ENCODE measurements at regions not wholly inside any gene's neighbourhood (a gene's known extent, or its start where the extent isn't known, plus 50 kb on each side); places are given as distances from the start of the nearest gene placed in this dataset.

- no peak for TF ChIP-seq CTCF (IDR thresholded peaks at IDR 0.05 in 2 of 3, conservative IDR thresholded peaks at IDR 0.05 in 1 of 3; ENCODE audit: borderline replicate concordance in 1 of 3, insufficient read depth in 1 of 3, low read depth in 2 of 3, low read length in 2 of 3)
- no peak for TF ChIP-seq POLR2A (IDR thresholded peaks at IDR 0.05; ENCODE audit: borderline replicate concordance, extremely low read depth, insufficient read depth, insufficient read length)
- TF ChIP-seq POLR2AphosphoS5 (IDR thresholded peaks at IDR 0.05; ENCODE audit: low read depth, low read length) = no peak
- TF ChIP-seq ZBTB33 (IDR thresholded peaks at IDR 0.05; ENCODE audit: extremely low read depth, insufficient replicate concordance, low read length) = no peak
- TF ChIP-seq ZNF274 (IDR thresholded peaks at IDR 0.05; ENCODE audit: low read depth, low read length) = no peak
- TF ChIP-seq ZFX (IDR thresholded peaks at IDR 0.05) = no peak
- TF ChIP-seq SIN3A (IDR thresholded peaks at IDR 0.05; ENCODE audit: low read depth) = no peak
- TF ChIP-seq EGR1 (IDR thresholded peaks at IDR 0.05; ENCODE audit: low read depth) = no peak
- TF ChIP-seq EZH2phosphoT487 (IDR thresholded peaks at IDR 0.05; ENCODE audit: borderline replicate concordance) = no peak
- no peak for TF ChIP-seq YY1 (IDR thresholded peaks at IDR 0.05; ENCODE audit: extremely low read depth, insufficient replicate concordance, low read depth, low read length)
- no peak for TF ChIP-seq JUND (IDR thresholded peaks at IDR 0.05)
- no peak for TF ChIP-seq SP1 (IDR thresholded peaks at IDR 0.05; ENCODE audit: low read depth)
- TF ChIP-seq MAX (IDR thresholded peaks at IDR 0.05) = no peak
Observed at GRCh38 chr6:147933224-147933623, 409.4 kb upstream of the SASH1 start.
